ENCODE measurements at regions not wholly inside any gene's neighbourhood (a gene's known extent, or its start where the extent isn't known, plus 50 kb on each side); places are given as distances from the start of the nearest gene placed in this dataset.
"Not testable (repeated sequence)": the region's sequence is repeated elsewhere in the genome, so short reads cannot be mapped to it uniquely, and the experiment has no call there.

GRCh38 chr3:6060251-6060650, 800.7 kb upstream of the GRM7 start:
- H3K9me2 ChIP-seq (replicated peaks; ENCODE audit: low read depth, low read length) = no peaks in the 10 kb centered on the region
- H3K4me3 ChIP-seq (ENCODE audit: low read length, poor library complexity, severe bottlenecking) = no peak overlapping the region
- H3K36me3 ChIP-seq (ENCODE audit: insufficient read depth, low read length) = no peaks in the 10 kb centered on the region
- TF ChIP-seq EZH2phosphoT487 (IDR thresholded peaks at IDR 0.05; ENCODE audit: borderline replicate concordance) = no peak
- TF ChIP-seq CTCF (conservative IDR thresholded peaks at IDR 0.05; ENCODE audit: low read length) = no peak
- no peaks in the 10 kb centered on the region for H3K27me3 ChIP-seq (ENCODE audit: insufficient read depth, low read length, poor library complexity, severe bottlenecking)
- no peak overlapping the region for H3K4me2 ChIP-seq (ENCODE audit: low read depth, low read length, poor library complexity, severe bottlenecking)
- H3K79me2 ChIP-seq (ENCODE audit: insufficient read depth, low read length) = no peaks in the 10 kb centered on the region
- H3F3A ChIP-seq (ENCODE audit: low read depth) = no peaks in the 10 kb centered on the region
- H3K4me1 ChIP-seq (ENCODE audit: insufficient read depth, low read length, poor library complexity, severe bottlenecking) = no peaks in the 10 kb centered on the region
- no peak overlapping the region for H2AFZ ChIP-seq (ENCODE audit: low read length)
- no peaks in the 10 kb centered on the region for H4K20me1 ChIP-seq (ENCODE audit: insufficient read depth, low read length, poor library complexity, severe bottlenecking)
- H3K9me3 ChIP-seq (ENCODE audit: insufficient read depth, low read depth, low read length) = no peaks in the 10 kb centered on the region
- no peak overlapping the region for H3K9ac ChIP-seq (ENCODE audit: low read depth, low read length, poor library complexity, severe bottlenecking)

- Histone ChIP-seq H3K4me1 (ENCODE audit: insufficient read depth, low read length, poor library complexity, severe bottlenecking) (no peaks in the 10 kb centered on the region), H3K4me3 (ENCODE audit: low read length, poor library complexity, severe bottlenecking) (no peak overlapping the region), H2AFZ (ENCODE audit: low read length) (no peak overlapping the region), H3K27me3 (ENCODE audit: insufficient read depth, low read length, poor library complexity, severe bottlenecking) (no peaks in the 10 kb centered on the region), H4K20me1 (ENCODE audit: insufficient read depth, low read length, poor library complexity, severe bottlenecking) (no peaks in the 10 kb centered on the region), H3K9me3 (ENCODE audit: insufficient read depth, low read depth, low read length) (no peaks in the 10 kb centered on the region), H3K9me2 (replicated peaks; ENCODE audit: low read depth, low read length) (no peaks in the 10 kb centered on the region), H3K79me2 (ENCODE audit: insufficient read depth, low read length) (no peaks in the 10 kb centered on the region), H3K36me3 (ENCODE audit: insufficient read depth, low read length) (no peaks in the 10 kb centered on the region), H3F3A (ENCODE audit: low read depth) (no peaks in the 10 kb centered on the region), H3K9ac (ENCODE audit: low read depth, low read length, poor library complexity, severe bottlenecking) (no peak overlapping the region), H3K4me2 (ENCODE audit: low read depth, low read length, poor library complexity, severe bottlenecking) (no peak overlapping the region)
- TF ChIP-seq CTCF (conservative IDR thresholded peaks at IDR 0.05; ENCODE audit: low read length) (no peak), EZH2phosphoT487 (IDR thresholded peaks at IDR 0.05; ENCODE audit: borderline replicate concordance) (no peak)
These were observed 798.4 kb upstream of the GRM7 start for GRCh38 chr3:6062261-6063187.

GRCh38 chr3:6066397-6066796, 794.5 kb upstream of the GRM7 start:
- Histone ChIP-seq H3K4me2 (ENCODE audit: low read depth, low read length, poor library complexity, severe bottlenecking) (no peak overlapping the region), H3K9me2 (replicated peaks; ENCODE audit: low read depth, low read length) (no peaks in the 10 kb centered on the region), H3K4me1 (ENCODE audit: insufficient read depth, low read length, poor library complexity, severe bottlenecking) (no peaks in the 10 kb centered on the region), H3K36me3 (ENCODE audit: insufficient read depth, low read length) (no peaks in the 10 kb centered on the region), H2AFZ (ENCODE audit: low read length) (no peak overlapping the region), H3F3A (ENCODE audit: low read depth) (no peaks in the 10 kb centered on the region), H3K79me2 (ENCODE audit: insufficient read depth, low read length) (no peaks in the 10 kb centered on the region), H3K9me3 (ENCODE audit: insufficient read depth, low read depth, low read length) (no peaks in the 10 kb centered on the region), H3K9ac (ENCODE audit: low read depth, low read length, poor library complexity, severe bottlenecking) (no peak overlapping the region), H3K4me3 (ENCODE audit: low read length, poor library complexity, severe bottlenecking) (no peak overlapping the region), H4K20me1 (ENCODE audit: insufficient read depth, low read length, poor library complexity, severe bottlenecking) (no peaks in the 10 kb centered on the region), H3K27me3 (ENCODE audit: insufficient read depth, low read length, poor library complexity, severe bottlenecking) (no peaks in the 10 kb centered on the region)
- TF ChIP-seq EZH2phosphoT487 (IDR thresholded peaks at IDR 0.05; ENCODE audit: borderline replicate concordance) (no peak), CTCF (conservative IDR thresholded peaks at IDR 0.05; ENCODE audit: low read length) (no peak)

- not testable (repeated sequence) for H3F3A ChIP-seq (ENCODE audit: low read depth); H3K4me2 ChIP-seq (ENCODE audit: low read depth, low read length, poor library complexity, severe bottlenecking); H3K27me3 ChIP-seq (ENCODE audit: insufficient read depth, low read length, poor library complexity, severe bottlenecking); H3K79me2 ChIP-seq (ENCODE audit: insufficient read depth, low read length); H3K9me3 ChIP-seq (ENCODE audit: insufficient read depth, low read depth, low read length); H3K4me1 ChIP-seq (ENCODE audit: insufficient read depth, low read length, poor library complexity, severe bottlenecking); H4K20me1 ChIP-seq (ENCODE audit: insufficient read depth, low read length, poor library complexity, severe bottlenecking); H3K9ac ChIP-seq (ENCODE audit: low read depth, low read length, poor library complexity, severe bottlenecking); H3K4me3 ChIP-seq (ENCODE audit: low read length, poor library complexity, severe bottlenecking); H2AFZ ChIP-seq (ENCODE audit: low read length); H3K36me3 ChIP-seq (ENCODE audit: insufficient read depth, low read length); H3K9me2 ChIP-seq (replicated peaks; ENCODE audit: low read depth, low read length)
These were observed 793.9 kb upstream of the GRM7 start for GRCh38 chr3:6066868-6067578.

Data from Loucy (cell line).